Body of pancreas (tissue), 4 donors: ENCODE measurements at regions not wholly inside any gene's neighbourhood (a gene's known extent, or its start where the extent isn't known, plus 50 kb on each side); places are given as distances from the start of the nearest gene placed in this dataset.

Experiments used
- ATAC-seq: fragments of 150-250 bp; one replicate; pipeline ENCODE4 v1.9.1; 2016
- DNase-seq, 4 donors: peaks; one replicate each; pipeline ENCODE4 v3.0.0-alpha.2; 2019
- H3K27ac ChIP-seq, 4 donors: fragments of 200-600 bp; sonication (generic); 1 replicate in 3 of 4; 2 replicates in 1 of 4; pipeline versions ENCODE4 v1.5.1 to v1.6.1; 2016 to 2019; ENCODE audit warnings: mild to moderate bottlenecking in 1 of 4, mixed read lengths in 1 of 4, moderate library complexity in 1 of 4
- H3K27me3 ChIP-seq, 2 donors: fragments of 200-600 bp; sonication (generic); one replicate each; pipeline ENCODE4 v1.6.0; 2016; ENCODE audit warnings: mild to moderate bottlenecking in 1 of 2
- H3K36me3 ChIP-seq, 2 donors: fragments of 200-600 bp; sonication (generic); replicated peaks in 1 of 2; 2 replicates each; pipeline ENCODE4 v1.5.1; 2016; ENCODE audit warnings: low read depth in 2 of 2; ENCODE audit not compliant: insufficient read depth in 1 of 2
- H3K4me1 ChIP-seq: fragments of 200-600 bp; sonication (generic); one replicate; pipeline ENCODE4 v1.6.0; 2016
- H3K4me3 ChIP-seq, 2 donors: fragments of 200-600 bp; sonication (generic); 1 replicate in 1 of 2; 2 replicates in 1 of 2; pipeline ENCODE4 v1.5.1; 2016 to 2019
- H3K9me3 ChIP-seq, 3 donors: fragments of 200-600 bp; sonication (generic); 1 replicate in 2 of 3; 2 replicates in 1 of 3; pipeline ENCODE4 v1.5.1; 2016
- POLR2A ChIP-seq, 3 donors: fragments of 450-650 bp; IDR thresholded peaks; one replicate each; pipeline ENCODE4 v1.6.1; 2016; ENCODE audit warnings: antibody characterized with exemption in 3 of 3, mild to moderate bottlenecking in 2 of 3
- WGBS, 2 donors: methylation state at CpG; one replicate each; pipeline ENCODE4 v1.1.5; 2017; 5-methylcytosine and 5-hydroxymethylcytosine counted together
- intact Hi-C: fragments of 100-400 bp; cut with DNase I; formaldehyde crosslinking; loops from one replicate; pipeline ENCODE4 v1.15.1; 2023
- TF ChIP-seq, protein P1 (sequence below), 7 experiments: fragments of 450-650 bp in 4 of 7; fragments of 200-600 bp in 3 of 7; sonication (generic) in 3 of 7; IDR thresholded peaks; one replicate each; pipeline ENCODE4 v1.5.1; 2016 to 2019; ENCODE audit warnings: antibody characterized with exemption in 7 of 7

DNA sequence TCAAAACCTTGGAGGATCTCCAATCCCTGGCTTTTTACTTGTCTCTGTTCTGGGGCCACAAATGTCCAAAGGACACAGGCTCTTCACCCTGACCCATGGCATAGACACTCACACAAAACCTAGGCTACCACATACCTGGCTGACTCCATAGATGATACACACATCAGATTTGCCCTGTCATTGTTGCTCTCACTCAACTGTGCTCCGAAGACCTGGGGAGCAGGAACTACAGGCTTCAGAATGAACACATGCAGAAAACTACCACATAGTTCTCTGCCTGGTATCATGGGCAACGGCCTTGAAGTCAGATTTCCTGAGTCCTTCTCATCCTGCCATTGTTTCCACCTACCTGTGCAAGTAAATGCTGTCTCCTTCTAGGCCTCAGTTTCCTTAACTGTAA, 226.2 kb downstream of the KIF4B start:
- Histone ChIP-seq H3K4me1 (no peaks in the 10 kb centered on the region), H3K9me3 (peaks cover 0 to 8% (median 0%) of the 10 kb centered on the region in 3 donors), H3K27me3 (no peaks in the 10 kb centered on the region), H3K4me3 (no peak overlapping the region), H3K27ac (no peak overlapping the region), H3K36me3 (no peaks in the 10 kb centered on the region)
- ATAC-seq = no peak
- intact Hi-C loops = no loop called here
- DNase-seq = no peak
- TF ChIP-seq POLR2A (IDR thresholded peaks at IDR 0.05) = no peak
- TF ChIP-seq, protein P1, sequence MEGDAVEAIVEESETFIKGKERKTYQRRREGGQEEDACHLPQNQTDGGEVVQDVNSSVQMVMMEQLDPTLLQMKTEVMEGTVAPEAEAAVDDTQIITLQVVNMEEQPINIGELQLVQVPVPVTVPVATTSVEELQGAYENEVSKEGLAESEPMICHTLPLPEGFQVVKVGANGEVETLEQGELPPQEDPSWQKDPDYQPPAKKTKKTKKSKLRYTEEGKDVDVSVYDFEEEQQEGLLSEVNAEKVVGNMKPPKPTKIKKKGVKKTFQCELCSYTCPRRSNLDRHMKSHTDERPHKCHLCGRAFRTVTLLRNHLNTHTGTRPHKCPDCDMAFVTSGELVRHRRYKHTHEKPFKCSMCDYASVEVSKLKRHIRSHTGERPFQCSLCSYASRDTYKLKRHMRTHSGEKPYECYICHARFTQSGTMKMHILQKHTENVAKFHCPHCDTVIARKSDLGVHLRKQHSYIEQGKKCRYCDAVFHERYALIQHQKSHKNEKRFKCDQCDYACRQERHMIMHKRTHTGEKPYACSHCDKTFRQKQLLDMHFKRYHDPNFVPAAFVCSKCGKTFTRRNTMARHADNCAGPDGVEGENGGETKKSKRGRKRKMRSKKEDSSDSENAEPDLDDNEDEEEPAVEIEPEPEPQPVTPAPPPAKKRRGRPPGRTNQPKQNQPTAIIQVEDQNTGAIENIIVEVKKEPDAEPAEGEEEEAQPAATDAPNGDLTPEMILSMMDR (IDR thresholded peaks at IDR 0.05) = no peak
- 52 to 60% methylated on average over 2 of the region's 2 CpGs for WGBS, 2 donors

DNA sequence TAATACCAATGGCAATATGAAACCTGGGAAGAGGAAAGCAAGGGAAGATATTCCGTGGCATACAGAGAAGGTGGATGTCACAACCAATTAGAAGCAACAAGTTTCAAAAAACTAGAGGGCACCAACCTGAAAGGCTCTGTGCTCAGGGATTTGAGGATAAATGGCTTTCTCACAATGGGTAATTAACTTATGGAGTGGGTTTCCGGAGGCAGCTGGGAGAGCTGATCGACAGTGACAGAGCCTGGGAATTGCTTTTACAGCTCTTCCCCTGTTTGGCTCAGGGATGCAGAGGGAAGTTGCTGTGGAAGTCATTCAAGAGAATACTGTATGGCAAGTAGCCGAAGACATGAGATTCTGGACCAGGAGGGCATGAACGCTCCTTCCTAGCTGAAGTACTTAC, 237.0 kb downstream of the KIF4B start:
- Histone ChIP-seq H3K36me3 (no peaks in the 10 kb centered on the region), H3K4me1 (no peaks in the 10 kb centered on the region), H3K27me3 (no peaks in the 10 kb centered on the region), H3K4me3 (no peak overlapping the region), H3K9me3 (no peaks in the 10 kb centered on the region), H3K27ac (no peak overlapping the region)
- TF ChIP-seq POLR2A (IDR thresholded peaks at IDR 0.05) = no peak
- TF ChIP-seq, protein P1 (IDR thresholded peaks at IDR 0.05) = no peak
- 38 to 61% methylated on average over 5 of the region's 5 CpGs for WGBS, 2 donors
- DNase-seq (no peak), ATAC-seq (no peak)
- intact Hi-C loops = no loop called here

DNA sequence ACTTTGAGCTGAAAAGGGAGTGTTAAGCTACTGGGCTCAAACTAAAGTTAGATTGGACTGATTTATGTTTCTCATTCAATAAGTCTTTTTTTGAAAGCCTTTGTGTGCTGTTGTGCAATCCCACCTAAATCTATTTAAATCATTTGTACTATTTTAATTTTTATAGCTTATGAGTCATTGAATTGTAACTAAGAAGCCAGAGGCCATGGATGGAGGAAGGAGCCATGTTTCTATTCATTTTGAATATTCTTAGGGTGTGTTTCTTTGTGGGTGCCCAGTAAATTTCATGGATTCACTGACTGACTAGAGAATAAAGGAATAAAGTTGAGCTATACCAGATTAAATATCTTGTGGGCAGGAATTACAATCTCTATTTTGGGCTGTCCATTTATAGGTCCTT, 238.5 kb downstream of the KIF4B start:
- Histone ChIP-seq H3K27ac (no peak overlapping the region), H3K9me3 (no peaks in the 10 kb centered on the region), H3K4me3 (no peak overlapping the region), H3K4me1 (no peaks in the 10 kb centered on the region), H3K36me3 (no peaks in the 10 kb centered on the region), H3K27me3 (no peaks in the 10 kb centered on the region)
- DNase-seq (no peak), ATAC-seq (no peak)
- no peak for TF ChIP-seq POLR2A (IDR thresholded peaks at IDR 0.05)
- TF ChIP-seq, protein P1 (IDR thresholded peaks at IDR 0.05) = no peak
- intact Hi-C loops = no loop called here

DNA sequence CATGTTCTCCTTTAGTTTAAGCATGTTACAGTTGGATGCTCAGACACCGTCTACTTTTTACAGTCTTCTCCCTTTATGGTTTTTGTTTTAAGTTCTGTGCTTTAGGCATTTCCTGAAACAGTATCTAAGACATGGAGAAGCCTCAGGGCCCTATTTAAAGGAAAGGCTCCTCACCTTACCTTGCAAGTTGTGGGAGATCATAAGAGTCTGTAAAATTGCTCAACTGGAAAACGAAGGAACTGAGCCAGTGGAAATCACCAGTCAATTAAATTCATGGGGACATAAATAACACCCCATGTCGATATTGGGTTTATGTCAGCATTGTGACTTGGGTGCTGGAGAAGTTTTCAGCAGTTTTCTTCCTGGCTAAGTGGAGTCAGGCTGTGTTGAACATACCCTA, 239.2 kb downstream of the KIF4B start:
- 59% methylated on average over 3 of the region's 3 CpGs for WGBS, 2 donors
- intact Hi-C loops = no loop called here
- no peaks in the 10 kb centered on the region for H3K4me1 ChIP-seq
- H3K27ac ChIP-seq = no peak overlapping the region
- H3K9me3 ChIP-seq = no peaks in the 10 kb centered on the region
- ATAC-seq = no peak
- no peak overlapping the region for H3K4me3 ChIP-seq
- DNase-seq = no peak
- no peaks in the 10 kb centered on the region for H3K27me3 ChIP-seq
- no peak for TF ChIP-seq POLR2A (IDR thresholded peaks at IDR 0.05)
- TF ChIP-seq, protein P1 (IDR thresholded peaks at IDR 0.05) = no peak
- no peaks in the 10 kb centered on the region for H3K36me3 ChIP-seq

DNA sequence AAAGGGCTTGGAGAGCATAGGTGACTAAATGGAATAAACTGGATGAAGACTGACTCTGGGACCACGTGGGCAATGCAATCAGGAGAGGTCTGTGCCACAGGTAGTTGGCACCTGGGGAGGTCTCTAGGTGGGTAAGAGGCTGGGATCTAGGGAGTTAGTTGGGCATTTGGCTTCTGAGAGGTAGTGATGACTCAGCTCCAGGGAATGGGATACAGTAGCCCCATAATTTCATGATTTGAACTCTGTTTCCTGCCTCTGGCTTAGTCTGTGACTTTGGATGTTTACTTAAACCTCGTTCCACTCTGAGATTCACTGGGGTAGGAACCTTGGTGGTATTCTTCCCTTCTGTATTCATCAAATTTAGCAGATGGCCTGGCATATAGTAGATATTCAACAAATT, 240.8 kb downstream of the KIF4B start:
- Histone ChIP-seq H3K27ac (no peak overlapping the region), H3K36me3 (no peaks in the 10 kb centered on the region), H3K4me1 (no peaks in the 10 kb centered on the region), H3K4me3 (no peak overlapping the region), H3K27me3 (no peaks in the 10 kb centered on the region), H3K9me3 (no peaks in the 10 kb centered on the region)
- 22 to 35% methylated on average over 2 of the region's 2 CpGs for WGBS, 2 donors
- TF ChIP-seq, protein P1 (IDR thresholded peaks at IDR 0.05) = no peak
- TF ChIP-seq POLR2A (IDR thresholded peaks at IDR 0.05) = no peak
- ATAC-seq = no peak
- no peak for DNase-seq
- intact Hi-C loops = no loop called here
